ENCODE measurements at regions not wholly inside any gene's neighbourhood (a gene's known extent, or its start where the extent isn't known, plus 50 kb on each side); places are given as distances from the start of the nearest gene placed in this dataset.
A peak's percentile ranks its signal among the peaks of the same experiment; 100 is the strongest.
"Not testable (repeated sequence)": the region's sequence is repeated elsewhere in the genome, so short reads cannot be mapped to it uniquely, and the experiment has no call there.

- no peak for DNase-seq
These were observed 587.1 kb upstream of the HTR2C start for GRCh38 chrX:113996781-113997180.

- DNase-seq: not testable (repeated sequence)
These were observed 592.2 kb upstream of the HTR2C start for GRCh38 chrX:113991720-113992119.

- DNase-seq: peak; percentile 6
These were observed 593.2 kb upstream of the HTR2C start for GRCh38 chrX:113990669-113991068.

DNA sequence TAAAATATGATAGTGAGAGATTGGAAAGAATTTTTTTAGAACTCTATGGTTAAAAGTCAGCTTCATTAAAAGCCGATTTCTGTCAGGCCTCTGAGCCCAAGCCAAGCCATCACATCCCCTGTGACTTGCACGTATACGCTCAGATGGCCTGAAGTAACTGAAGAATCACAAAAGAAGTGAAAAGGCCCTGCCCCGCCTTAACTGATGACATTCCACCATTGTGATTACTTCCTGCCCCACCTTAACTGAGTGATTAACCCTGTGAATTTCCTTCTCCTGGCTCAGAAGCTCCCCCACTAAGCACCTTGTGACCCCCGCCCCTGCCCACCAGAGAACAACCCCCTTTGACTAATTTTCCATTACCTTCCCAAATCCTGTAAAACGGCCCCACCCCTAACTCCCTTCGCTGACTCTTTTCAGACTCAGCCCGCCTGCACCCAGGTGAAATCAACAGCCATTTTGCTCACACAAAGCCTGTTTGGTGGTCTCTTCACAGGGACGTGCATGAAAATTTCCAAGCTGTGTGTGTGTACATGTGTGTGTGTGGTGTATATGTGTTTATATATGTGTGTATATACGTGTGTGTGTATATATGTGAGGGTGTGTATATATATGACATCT lies 595.5 kb upstream of the HTR2C start:
- DNase-seq: not testable (repeated sequence)

GRCh38 chrX:113986427-113986826 lies 597.5 kb upstream of the HTR2C start:
- DNase-seq: no peak

DNA sequence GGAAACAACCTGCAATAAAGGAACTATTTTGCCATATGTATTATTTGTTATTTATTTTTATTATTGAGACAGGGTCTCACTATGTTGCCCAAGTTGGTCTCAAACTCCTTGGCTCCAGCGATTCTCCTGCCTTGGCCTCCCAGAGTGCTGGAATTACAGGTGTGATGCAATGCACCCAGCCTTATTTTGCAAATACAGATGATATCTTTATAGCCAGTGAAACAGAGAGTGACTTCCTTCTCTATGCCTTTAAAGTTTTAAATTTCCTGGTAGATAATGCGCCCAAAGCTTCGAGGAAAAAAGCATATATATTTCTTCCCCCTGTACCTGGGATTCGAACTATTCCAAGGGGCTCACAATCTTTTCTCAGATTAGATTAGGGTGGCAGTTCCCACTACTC lies 601.1 kb upstream of the HTR2C start:
- DNase-seq: no peak

- no peak for DNase-seq
These were observed 602.9 kb upstream of the HTR2C start for GRCh38 chrX:113980953-113981352.

GRCh38 chrX:113977887-113978286 lies 606.0 kb upstream of the HTR2C start:
- DNase-seq: no peak

- no peak for DNase-seq
These were observed 608.4 kb upstream of the HTR2C start for GRCh38 chrX:113975441-113975840.

DNA sequence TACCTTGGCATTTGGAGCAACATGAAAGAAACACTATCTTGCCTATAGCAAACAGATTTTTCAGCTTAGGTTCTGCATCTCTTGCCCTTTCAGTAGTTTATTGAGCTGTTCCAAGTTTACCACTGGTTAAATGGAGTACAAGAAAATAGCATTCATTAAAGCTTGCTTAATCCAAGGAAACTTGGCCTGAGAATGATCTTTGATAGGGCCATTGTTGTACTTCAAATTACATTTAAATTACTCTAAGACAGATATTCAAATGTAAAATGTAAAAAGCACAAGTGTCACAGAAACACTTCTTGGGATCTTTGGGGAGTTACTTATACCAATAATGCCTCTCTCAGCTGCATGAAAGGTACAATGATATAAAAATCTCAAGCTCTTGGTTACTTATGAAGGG lies 609.0 kb upstream of the HTR2C start:
- DNase-seq: no peak

DNA sequence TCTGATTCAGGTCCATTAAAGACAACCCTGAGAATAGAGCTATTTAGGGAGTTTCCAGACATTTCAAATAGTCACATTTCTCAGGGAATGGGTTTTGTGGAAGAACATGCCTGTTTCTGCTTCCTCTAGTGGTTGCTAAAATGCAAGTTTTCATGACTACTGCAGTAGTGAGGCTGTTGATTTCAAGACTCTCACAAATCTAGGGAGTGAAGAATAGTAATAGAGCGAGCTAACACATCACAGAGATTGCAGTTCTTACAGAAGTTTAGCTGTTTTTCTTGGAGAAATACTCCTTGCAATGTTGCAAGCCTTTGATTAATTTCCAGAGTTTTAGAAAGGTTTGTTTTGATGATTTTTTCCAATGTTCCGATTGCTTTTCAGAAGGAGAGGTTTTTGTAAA lies 610.2 kb upstream of the HTR2C start:
- DNase-seq: no peak

GRCh38 chrX:113966791-113967190 lies 617.1 kb upstream of the HTR2C start:
- no peak for DNase-seq

DNA sequence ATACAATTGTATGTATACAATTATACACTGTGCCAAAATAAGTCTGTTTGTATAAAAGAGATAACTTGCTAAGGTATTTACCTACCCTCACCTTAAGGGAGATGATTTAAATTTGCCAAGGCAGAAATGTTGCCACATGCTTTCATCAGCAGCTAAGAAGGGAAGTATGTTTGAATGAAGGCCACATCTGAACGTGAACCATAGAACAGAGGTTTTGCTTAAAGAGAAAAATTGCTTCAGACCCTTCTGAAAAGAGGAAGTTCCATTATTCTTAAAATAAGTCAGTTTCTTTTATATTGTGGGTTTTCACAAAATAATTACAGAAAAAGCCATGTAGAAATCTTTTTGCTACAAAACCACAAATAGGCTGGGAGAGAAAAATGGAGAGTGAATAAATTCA lies 621.5 kb upstream of the HTR2C start:
- no peak for DNase-seq

DNA sequence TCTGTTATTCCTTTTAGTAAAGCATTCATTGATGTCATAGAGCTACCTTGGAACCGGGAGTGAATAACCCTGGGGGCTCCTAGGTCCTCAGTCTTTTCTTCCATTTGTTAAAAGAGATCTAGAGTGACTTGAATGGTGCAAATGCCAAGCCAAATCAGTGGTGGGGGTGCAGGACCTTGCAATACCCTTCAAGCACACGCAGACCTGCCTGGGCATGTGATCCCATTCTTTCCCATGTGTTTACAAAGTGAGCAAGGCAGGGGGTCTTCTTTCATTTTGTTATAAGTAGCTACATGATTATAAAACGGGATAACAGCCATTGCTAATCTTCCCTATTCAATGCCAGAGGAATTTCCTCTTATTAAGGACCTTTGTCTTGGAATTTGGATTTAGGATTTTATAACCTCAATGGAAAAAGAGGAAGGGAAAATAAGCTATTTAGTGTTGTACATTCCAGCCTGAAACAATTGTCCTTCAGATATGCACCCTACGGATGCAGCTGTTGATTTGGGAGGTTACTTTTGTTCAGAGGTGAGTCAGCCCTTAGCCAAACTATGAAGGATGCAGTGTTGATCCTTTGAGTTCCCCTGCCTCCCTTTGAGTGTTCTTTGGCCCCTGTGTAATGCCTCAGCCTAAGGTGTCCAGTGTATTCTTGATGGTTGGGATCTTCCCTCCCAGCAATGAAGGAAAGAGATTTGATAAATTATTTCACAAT lies 623.8 kb upstream of the HTR2C start:
- no peak for DNase-seq

DNA sequence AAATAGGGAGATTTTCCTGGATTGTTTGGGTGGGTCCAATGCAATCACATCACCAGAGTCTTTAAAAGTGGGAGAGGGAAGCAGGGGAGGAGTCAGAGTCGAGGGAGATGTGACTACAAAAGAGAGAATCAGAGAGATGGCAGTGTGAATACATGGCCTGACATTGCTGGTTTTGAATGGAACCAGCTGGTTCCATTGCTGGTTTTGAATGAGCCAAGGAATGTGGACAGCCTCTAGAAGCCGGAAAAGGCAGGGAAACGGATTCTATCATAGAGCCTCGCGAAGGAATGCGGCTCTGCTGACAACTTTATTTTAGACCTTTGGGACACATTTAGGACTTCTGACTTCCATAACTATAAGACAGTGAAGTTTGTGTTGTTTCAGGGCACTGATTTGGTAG lies 627.0 kb upstream of the HTR2C start:
- DNase-seq: no peak

GRCh38 chrX:113954297-113954696 lies 629.6 kb upstream of the HTR2C start:
- no peak for DNase-seq

GRCh38 chrX:113950081-113950678 lies 633.7 kb upstream of the HTR2C start:
- no peak for DNase-seq

DNA sequence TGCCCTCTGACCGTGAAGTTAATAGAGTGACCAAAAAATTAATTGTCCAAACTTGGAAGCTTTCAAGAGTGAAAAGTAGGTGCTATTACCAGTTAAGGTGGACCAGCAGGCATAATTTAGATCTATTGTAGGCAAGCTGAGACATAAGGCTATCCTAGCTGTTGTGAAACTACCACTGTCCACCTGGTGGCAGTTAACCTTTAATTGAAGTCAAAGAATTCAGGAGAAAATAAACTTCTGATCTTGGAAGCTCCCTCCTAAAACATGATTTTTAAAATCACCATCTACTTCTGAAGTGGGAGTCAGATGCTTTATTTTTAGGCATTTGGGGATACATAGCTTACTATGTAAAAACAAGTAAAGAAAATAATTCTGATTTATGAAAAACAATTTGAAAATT lies 636.3 kb upstream of the HTR2C start:
- DNase-seq: no peak

- no peak for DNase-seq
These were observed 648.4 kb upstream of the HTR2C start for GRCh38 chrX:113935518-113935917.

DNA sequence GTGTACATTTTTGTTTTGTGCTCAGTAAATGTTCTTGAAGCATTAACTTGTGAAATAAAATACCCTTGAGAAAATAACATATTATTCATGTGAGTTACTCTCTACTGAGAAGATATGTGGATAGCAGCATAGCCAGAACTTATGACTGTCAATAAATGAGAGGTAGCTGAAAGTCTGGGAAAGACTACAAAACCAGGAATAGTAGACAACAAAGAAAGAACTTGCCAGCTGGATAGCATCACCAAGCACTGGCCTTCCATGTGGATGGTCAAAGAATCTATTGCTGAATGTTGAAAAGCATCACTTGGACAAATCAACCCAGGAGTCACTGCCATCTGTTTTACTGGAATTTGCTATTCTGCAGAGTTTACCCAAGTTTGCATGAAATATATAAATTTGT lies 650.0 kb upstream of the HTR2C start:
- no peak for DNase-seq

GRCh38 chrX:113929004-113929403 lies 654.9 kb upstream of the HTR2C start:
- DNase-seq: no peak

DNA sequence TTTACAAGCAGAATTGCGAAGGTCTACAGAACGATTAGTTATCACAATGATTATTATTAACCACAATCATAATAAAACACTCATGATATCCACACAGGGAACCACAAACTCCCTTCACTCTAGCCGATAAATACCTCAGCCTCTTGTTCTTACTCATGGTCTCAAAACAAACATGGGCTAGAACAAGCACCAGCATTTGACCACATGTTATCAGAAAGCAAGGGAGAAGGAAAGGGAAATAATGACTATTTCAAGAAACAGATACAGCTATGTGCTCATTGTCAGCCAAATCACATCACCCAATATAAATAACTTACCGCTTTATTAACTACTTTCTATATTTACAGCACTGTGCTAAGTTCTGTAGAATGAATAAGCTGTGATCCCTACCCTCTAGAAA lies 663.2 kb upstream of the HTR2C start:
- no peak for DNase-seq

DNA sequence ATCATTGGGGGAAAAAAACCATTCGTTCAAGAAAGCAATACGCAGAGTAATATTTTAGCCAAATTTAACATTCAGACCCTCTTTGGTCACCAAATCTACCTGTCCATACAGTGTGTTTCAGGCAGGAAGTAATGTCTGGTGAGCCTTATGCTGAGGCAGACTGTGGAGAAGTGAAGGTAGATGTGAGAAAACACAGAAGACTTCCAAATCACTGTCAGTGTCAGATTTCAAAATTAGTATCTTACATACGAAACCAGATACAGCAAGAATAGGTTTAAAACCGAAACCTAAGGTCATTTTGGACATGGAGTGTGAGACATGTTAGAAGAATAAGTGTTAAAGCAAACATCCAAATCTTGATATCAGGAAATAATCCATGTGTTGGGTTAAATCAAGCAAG lies 664.5 kb upstream of the HTR2C start:
- no peak for DNase-seq

DNA sequence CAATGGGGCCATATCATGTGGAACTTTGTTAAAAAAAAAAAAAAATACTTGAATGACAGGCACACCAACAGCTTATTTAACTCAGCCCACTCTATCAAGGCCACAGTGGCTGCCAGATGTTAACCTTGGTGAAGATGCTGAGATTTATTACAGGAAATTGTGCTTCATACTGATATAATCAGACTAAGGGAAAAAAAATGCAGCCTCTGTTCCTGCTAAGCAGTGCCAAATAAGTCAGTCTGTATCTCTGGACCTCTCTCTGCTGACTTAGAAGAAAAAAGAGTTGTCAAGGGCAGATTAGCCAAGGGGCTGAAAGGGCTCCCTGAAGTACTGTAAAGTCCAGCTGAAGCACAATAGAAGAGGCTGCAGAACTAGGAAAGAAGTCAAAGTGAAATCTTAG lies 677.7 kb upstream of the HTR2C start:
- DNase-seq: no peak
